ENCODE measurements at regions not wholly inside any gene's neighbourhood (a gene's known extent, or its start where the extent isn't known, plus 50 kb on each side); places are given as distances from the start of the nearest gene placed in this dataset.
"Not testable (repeated sequence)": the region's sequence is repeated elsewhere in the genome, so short reads cannot be mapped to it uniquely, and the experiment has no call there.

DNA sequence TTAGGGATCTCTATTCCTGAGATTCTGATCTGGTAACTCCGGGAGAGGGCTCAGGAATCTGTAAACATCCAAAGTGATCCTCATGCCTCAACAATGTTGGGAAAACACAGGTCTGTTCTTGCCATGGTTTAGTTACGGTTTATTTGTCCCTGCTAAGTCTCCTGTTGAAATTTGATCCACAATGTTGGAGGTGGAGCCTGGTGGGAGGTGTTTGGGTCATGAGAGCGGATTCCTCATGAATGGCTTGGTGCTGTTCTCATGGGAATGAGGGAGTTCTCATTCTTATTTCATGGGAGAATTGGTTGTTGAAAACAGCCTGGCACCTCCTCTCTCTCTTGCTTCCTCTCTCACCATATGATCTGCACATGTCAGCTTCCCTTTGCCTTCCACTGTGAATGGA lies 608.6 kb upstream of the GOT2 start:
- no peak for DNase-seq

DNA sequence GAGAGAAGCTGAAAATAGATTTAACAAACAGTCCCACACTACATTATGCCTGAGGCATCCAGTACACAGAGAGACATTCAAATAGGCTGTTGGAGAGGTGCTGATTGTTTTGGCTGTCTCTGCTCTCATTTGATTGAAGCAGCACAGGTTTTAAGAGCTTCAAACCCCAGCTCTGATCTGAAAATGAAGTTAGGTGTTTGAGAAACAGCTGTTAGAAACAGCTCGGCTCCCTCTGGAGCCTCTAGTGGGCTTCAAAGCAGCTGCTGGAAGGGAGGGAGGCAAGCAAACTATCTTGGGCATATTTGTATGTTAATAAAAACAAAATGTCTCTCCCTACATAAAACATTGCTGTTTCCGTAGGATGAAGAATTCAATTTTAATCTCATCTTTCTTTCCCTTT lies 607.3 kb upstream of the GOT2 start:
- no peak for DNase-seq

DNA sequence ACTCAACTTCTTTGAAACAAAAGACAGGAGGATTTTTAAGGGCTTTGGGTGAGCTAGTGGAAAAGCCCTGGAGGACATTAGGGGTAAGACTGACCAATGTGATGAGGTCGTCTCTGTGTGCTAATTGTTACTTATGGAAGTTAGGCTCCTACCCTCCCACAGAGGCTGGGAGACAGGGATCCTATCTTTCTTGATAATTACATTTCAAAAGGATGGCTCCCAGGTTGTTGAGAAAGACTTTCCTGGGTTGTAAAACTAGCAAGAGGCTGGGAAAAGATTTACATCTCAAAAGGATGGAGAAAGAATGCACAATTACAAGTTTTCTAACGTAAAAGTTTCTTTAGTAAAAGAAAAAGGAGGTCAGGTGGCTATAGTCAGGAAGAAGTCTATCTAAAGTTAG lies 605.8 kb upstream of the GOT2 start:
- no peak for DNase-seq

DNA sequence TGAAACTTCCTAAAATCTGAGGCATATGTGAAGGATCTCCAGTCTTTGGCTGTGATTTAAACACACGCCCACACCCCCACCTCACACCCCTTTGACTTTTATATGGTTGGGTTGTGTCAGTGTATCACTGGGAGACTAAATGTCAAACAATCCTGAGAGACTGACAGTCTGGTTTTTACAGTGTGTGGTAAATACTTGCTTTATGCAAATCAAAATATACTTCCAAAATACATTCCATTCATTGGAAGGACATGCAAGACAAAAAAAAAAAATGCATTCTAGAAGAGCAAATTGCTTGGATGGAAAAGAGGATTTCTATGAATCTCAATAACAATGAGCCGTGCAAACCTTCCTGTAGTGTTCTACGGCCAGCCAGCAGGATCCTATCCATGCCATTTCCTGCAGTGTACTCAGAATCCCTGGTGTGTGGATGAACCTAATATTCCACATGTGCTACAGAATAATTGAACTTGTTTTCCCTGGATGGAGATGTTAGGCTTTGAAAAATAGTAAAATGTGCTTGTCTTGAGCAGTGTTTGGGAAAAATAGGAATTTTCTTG lies 602.1 kb upstream of the GOT2 start:
- peak; percentile 35 for DNase-seq

DNA sequence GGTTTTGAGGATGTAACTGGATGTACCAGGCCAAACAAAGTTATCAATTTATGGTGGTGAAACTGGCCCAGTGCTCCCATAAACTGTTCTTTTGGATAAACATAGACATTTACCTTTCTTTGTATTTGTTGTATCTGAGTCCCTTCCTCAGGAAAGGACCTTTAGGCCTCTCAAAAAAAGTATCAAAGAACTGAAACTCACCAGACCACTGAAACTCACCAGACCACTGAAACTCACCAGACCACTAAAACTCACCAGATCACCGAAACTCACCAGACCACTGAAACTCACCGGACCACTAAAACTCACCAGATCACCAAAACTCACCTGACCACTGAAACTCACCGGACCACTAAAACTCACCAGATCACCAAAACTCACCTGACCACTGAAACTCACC lies 597.6 kb upstream of the GOT2 start:
- DNase-seq = not testable (repeated sequence)

DNA sequence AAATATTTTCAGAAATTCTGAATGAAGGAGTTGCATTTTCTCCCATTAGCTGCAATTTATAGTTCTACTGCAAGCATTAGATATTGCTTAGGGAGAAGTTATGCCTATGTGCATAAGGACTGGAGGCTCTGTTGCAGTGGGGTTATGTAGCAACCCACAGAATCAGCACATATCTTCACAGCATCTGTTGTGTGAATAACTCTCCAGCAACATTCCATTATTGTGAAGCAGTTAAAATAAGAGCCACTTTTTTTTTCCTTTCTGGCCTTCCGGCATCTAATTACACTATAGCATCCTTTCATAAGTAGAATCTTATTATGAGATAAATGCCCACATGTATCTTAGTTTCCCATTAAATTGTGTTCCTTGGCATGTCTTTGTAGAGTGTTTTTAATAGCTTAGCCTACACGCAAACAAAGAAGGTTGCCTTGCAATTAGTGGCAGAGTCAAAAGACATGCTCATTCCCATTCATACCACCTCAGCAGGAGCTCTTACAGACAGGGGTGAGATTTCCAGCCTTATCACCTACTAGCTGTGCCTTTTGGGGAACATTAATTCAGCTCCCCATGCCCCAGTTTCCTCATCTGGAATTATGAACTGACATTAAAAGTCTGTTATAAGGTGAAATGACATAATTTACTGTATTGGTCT lies 596.0 kb upstream of the GOT2 start:
- no peak for DNase-seq

DNA sequence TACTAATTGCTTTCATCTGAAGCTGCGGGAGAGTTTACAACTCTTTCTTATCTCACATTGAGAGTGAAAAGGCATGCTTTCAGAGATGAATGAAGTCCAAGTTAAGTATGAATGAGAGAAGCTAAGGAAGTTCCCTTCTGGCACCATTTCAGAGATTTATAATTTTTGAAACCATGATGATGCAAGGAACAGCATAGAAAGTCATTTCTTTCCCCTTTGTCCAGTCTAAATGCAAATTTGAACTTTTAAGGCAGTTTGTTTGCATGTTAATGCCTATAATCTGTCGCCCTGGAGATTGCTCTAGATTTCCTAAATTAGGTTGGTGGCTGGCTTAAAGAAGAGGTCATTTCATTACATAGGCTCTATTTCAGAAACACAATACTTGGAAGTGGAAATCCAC lies 594.8 kb upstream of the GOT2 start:
- no peak for DNase-seq

DNA sequence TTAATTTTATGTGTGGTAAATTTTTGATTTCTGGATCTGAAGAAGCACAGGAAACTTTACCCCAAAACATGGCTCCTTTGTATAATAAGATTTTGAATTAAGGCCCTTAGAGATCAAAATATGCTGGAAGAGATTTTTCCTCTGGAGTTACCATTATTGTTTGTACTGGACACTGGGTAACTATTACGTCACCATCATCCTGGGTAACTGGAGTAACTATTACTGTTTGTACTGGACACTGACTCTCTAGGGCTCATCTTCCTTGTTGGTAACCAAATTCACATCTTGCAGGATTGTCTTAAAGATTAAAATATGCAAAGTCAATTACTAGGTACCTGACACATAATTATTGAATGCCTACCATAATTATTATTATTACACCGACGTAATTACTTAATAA lies 593.8 kb upstream of the GOT2 start:
- DNase-seq = no peak

DNA sequence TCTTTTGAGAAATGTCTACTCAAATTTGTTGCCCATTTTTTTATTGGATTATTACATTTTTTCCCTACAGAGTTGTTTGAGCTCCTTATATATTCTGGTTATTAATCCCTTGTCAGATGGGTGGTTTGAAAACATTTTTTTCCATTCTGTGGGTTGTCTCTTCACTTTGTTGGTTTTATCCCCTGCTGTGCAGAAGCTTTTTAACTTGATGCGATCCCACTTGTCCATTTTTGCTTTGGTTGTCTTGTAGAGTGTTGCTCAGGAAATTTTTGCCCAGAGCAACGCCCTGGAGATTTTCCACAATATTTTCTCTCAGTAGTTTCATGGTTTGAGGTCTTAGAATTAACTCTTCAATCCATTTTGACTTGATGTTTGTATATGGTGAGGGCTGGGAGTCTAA lies 592.8 kb upstream of the GOT2 start:
- DNase-seq = no peak

DNA sequence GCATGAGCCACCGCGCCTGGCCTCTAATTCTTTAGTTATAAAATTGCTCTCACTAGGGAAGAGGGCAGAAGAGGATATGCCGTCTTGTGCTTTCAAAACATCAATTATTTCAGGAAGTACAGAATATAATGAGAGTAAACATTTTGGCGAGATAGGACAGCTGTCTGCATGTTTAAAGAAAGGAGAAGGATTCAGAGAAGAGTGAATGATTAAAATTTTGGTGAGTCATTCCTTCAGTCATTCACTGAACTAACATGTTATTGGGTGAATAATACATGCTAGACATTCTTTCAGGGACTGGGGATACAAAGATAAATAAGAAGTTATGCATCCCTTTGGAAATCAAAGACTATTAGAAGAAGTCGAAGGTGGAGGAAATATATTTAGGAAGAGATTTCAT lies 590.3 kb upstream of the GOT2 start:
- DNase-seq = no peak

DNA sequence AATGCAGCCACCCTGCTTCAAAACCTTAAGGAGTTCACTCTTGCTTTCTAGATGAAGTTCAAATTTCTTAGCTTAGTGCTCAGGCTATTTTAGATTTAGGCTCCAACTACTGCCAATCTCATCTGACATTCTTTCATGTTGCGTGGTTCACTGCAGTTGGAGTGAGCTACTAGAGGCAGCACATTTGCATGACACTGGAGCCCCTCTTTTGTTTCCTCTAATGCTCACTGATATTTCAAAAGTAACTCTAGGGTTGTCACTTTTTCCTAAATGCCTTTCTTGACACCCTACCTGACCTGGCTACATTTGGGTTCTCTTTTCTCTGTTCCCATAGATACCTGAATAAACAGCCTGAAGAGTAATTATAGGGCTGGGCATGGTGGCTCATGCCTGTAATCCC lies 586.5 kb upstream of the GOT2 start:
- no peak for DNase-seq

DNA sequence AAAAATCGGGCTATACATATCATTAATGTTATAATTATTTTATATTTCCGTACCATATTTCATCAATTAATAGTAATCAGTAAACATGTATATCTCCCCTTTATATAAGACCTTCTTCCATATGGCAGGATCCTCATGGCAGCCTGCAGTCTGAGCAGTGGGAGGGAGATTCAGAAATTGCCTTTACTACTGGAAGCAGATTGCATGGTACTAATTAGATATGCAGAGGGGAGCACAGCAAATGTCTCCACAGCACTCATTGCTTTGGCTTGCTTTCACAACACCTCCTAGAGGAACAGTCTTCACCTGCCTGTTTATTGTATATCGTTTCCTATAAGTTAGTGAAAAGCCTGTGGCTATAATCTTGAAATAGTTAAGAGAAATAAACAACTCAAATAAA lies 585.8 kb upstream of the GOT2 start:
- DNase-seq = no peak

DNA sequence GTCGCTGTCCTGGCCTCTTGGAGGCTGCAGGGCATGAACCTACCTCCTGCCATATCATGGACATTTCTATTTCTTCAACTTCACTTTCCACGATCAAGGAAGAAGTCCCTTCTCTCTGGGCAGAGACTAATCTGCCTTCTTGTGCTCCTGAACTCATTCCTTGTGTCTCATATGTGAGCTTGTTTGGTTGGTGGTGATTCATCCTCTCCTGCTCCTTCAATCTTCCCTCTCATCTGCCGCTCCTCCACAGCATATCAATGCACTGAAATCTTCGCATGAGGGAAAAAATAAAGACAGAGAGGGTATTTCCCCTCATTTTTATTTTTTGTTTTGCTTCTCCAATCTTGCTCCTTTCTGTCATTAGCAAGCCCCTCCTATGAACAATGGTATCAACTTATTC lies 571.7 kb upstream of the GOT2 start:
- no peak for DNase-seq

DNA sequence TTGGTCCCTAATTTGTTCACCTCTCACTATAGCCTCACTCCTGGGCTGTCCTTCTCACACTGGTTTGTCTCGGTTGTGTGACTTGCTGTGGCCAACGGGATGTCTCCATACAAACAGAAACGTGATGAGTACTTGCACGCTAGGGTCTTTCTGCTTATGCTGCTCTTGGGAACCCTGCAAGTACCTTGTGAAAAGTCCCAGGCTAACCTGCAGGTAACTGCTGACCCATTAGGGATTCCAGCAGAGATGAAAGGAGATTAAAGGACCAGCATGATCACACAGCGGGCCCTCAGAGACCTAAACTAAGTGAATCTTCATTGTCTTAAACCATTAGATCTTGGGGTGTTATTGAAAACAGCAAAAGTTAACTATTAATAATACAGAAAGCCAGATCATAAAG lies 562.8 kb upstream of the GOT2 start:
- no peak for DNase-seq

DNA sequence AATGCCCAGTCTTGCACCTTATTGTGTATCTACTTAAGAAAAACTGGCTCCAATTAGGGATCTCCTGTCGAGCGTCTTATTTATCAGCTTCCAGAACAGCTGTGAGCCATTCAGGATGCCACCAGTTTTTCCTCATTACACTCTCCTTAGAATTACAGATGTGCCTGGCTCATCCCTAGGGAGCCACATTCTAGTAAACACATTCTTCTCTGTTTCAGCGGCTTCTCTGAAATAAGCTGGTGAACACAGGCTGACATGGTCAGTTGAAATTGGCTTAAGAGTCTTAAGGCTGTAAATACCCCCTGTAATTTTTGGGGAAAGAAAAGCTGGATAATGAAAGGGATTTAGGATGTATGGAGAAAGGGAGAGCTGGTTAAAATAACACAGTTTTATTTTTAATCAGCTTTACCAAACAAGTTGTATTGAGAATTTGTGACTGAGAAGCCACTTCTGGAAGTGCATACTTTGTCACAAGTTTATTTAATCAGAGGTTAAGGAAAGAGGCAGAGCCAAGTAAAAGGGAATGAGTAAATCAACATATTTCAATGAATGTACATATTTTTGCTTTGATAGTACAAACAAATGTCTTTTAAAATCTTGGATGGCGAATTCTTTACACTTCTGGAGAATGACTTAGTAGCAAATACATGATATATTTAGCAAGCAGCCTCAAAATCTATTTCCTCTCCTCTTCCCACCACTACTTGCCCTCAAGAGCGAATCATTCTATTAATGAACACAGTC lies 562.0 kb upstream of the GOT2 start:
- peak; percentile 24 for DNase-seq

DNA sequence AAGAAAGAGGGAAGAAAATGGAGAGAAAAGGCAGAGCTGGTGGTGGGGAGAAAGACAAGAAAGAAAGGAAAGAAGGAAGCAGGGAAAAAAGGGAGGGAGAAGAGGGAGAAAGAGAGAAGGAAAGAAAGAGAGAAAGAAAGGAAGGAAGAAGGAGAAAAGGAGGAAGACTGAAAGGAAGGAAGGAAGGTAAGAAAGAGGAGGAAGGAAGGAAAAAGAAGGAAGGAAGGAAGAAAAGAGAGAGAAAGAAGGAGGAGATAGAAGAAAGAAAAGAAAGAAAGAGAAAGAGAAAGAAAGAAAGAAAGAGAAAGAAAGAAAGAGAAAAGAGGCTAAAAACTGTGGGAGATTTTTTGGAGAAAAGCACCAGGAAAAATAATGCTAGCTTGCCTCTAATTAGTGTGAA lies 561.4 kb upstream of the GOT2 start:
- no peak for DNase-seq

DNA sequence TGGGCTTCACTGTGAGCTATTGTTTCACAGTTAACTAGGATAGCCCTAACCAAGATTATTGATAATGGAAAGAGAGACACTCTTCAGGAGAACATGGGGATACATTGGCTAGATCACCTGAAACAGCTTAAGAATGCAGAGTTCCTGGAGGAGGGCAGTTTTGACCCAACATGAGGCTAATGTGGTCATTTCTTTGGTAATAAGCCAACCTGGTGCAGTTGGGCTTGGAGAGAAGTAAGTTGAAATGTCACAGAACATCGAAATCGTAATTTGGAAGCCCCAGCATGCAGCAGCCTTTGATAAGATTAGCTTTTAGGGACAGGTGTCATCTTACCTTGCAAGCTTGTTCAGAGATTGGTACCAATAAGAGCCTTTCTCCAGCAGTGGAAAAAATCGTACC lies 556.6 kb upstream of the GOT2 start:
- no peak for DNase-seq

DNA sequence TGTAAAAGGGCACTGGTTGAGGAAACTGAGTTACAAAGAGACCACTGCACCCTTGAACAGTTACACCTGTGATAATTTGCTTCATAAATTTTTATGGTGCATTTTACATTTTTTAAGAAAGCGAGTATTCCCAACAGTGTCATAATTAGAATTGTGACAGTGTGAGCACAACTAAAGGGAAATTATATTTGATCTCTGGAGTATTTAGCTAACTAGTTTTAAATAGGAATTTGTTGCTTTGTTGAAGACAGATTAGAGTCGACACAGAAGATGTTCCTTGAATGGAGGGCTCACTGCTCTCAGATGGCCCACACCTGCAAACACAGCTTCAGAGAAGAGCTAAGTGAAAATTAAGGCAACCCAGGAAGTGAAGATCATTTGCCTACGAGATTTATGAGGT lies 555.0 kb upstream of the GOT2 start:
- no peak for DNase-seq

DNA sequence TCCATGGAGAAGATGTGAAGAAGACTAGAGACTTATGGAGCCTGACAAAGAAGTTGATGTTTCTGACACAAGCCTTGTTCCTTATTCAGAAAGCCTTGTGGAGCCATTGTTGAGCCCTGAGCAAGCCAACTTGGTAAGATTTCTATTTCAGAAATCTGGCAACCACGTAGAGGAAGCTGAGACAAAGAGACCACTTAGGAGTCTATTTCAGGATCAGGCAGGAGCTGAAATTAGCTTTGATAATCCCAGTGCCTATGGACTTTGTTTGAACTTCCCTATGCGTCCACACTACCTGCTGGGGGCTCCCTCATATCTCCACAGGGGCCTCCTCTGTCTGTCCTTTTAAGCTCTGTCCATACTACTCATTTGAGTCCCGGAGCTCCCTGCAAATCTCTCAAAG lies 540.0 kb upstream of the GOT2 start:
- DNase-seq = no peak

DNA sequence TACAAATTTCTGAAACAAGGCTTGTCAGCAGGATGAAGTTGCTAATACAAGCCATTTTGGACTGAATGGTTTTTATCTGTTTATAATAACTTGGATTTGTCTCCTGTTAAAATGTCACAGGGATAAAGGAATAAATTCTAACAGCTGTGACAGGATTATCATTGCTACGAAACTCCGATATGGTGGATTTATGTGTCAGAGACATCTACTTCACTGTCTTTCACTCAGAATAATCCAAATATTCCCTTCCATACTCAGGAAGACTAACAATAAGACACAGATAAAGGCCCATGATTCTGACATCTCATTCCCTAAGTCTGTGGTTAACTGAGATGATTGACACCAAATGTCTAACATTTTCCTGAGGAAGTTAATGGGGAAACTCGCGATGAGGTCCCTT lies 529.8 kb upstream of the GOT2 start:
- DNase-seq = no peak

DNA sequence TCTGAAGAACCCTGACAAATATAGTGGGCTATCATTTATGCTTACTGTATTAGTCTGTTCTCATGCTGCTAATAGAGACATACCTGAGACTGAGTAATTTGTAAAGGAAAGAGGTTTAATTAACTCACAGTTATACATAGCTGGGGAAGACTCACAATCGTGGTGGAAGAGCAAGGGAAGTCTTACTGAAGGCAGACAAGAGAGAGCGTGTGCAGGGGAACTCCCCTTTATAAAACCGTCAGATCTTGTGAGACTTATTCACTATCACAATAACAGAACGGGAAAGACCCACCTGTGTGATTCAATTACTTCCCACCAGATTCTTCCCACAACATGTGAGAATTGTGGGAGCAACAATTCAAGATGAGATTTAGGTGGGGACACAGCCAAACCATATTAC lies 526.8 kb upstream of the GOT2 start:
- DNase-seq = no peak

DNA sequence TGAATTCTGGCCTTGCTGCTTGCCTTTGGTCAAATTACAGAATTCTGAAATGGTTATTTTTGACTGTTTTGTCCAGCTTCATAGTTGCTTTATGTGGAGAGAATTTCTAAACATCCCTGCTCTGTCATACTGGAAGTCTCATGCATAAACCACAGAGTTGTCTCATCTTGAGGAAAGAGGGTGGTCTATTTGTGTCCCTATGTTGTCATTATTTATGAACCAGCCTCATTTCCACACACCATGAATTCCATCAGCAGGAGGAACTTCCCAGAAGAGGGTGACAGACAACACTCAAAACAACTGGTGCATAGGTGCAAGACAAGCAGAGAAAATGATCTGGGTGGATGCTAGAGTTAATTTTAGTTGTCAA lies 525.8 kb upstream of the GOT2 start:
- DNase-seq = no peak

DNA sequence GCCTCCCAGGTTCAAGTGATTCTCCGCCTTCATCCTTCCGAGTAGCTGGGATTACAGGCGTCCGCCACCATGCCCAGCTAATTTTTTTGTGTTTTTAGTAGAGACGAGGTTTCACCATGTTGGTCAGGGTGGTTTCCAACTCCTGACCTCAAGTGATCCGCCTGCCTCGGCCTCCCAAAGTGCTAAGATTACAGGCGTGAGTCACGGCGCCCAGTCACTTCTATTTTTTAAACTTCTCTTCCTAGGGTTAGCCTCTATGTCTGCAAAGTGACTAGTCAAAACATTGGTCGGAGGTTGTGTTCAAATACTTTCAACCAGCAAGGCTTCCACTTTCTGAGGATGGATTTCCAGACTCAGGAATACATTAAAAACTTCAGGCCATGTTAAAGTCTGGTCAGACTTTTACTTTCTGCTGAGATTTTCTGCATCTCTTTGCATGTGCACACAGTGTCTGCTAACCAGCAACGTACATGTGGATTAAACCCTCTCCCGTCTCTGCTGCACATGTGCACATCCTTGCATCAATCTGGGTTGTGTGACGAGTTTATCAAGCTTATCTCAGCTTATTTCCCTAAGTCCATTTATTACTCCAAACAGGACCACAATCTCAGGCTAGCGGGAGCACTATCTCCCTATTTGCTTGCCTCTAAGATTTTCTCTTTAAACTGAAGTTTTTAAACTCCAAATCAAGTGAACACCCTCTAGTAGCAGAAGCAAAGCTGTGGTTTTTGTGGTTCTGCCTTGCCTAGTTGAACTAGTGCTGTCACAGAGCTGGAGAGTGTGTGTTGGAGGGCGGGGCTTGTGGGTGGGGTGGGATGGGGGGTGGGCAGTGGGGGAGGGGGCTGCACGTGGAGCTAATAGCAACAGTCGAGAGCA lies 525.2 kb upstream of the GOT2 start:
- DNase-seq = no peak

DNA sequence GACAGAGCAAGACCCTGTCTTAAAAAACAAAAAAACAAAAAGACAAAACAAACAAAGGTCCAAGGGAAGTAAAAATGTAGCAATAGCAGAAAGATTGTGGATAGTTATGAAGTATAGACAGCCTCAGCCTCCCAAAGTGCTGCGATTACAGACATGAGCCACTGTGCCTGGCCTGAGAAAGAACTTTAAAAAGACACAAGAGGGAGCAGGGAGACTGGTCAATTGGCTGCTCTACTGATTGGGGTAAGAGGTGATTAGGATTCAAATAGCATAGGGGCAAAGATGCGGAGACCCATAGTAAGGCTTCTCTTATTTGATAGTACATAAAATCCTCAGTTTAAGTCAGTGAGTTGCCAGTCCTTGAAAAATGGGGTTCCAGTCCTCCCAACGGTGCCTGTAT lies 518.2 kb upstream of the GOT2 start:
- DNase-seq = no peak
